Renal cortical epithelial cell (primary cell): ENCODE measurements at regions not wholly inside any gene's neighbourhood (a gene's known extent, or its start where the extent isn't known, plus 50 kb on each side); places are given as distances from the start of the nearest gene placed in this dataset.

Source experiments
- DNase-seq: peaks from one replicate; pipeline ENCODE4 v3.0.0-alpha.2; 2011; ENCODE audit warnings: low read depth

- no peak for DNase-seq
These were observed 246.3 kb upstream of the SIX2 start for GRCh38 chr2:45255563-45255962.

GRCh38 chr2:45254025-45254424, 244.8 kb upstream of the SIX2 start:
- no peak for DNase-seq

GRCh38 chr2:45253151-45253550, 243.9 kb upstream of the SIX2 start:
- no peak for DNase-seq

GRCh38 chr2:45250176-45250575, 240.9 kb upstream of the SIX2 start:
- DNase-seq: no peak

- no peak for DNase-seq
These were observed 239.0 kb upstream of the SIX2 start for GRCh38 chr2:45248214-45248613.

GRCh38 chr2:45244928-45245327, 235.7 kb upstream of the SIX2 start:
- DNase-seq: no peak

GRCh38 chr2:45242161-45242741, 233.0 kb upstream of the SIX2 start:
- peak; percentile 26 for DNase-seq

- DNase-seq: no peak
These were observed 231.9 kb upstream of the SIX2 start for GRCh38 chr2:45241061-45241561.

- peak; percentile 82 for DNase-seq
These were observed 228.7 kb upstream of the SIX2 start for GRCh38 chr2:45237850-45238542.

- no peak for DNase-seq
These were observed 227.9 kb upstream of the SIX2 start for GRCh38 chr2:45237128-45237527.

- no peak for DNase-seq
These were observed 227.0 kb upstream of the SIX2 start for GRCh38 chr2:45236268-45236667.

- no peak for DNase-seq
These were observed 224.0 kb upstream of the SIX2 start for GRCh38 chr2:45233301-45233700.

GRCh38 chr2:45232818-45233217, 223.6 kb upstream of the SIX2 start:
- DNase-seq: no peak

- DNase-seq: no peak
These were observed 220.2 kb upstream of the SIX2 start for GRCh38 chr2:45229411-45229810.

GRCh38 chr2:45227347-45227746, 218.1 kb upstream of the SIX2 start:
- DNase-seq: no peak

GRCh38 chr2:45224993-45225380, 215.7 kb upstream of the SIX2 start:
- DNase-seq: no peak

GRCh38 chr2:45224321-45224992, 215.2 kb upstream of the SIX2 start:
- DNase-seq: no peak

GRCh38 chr2:45223531-45223930, 214.3 kb upstream of the SIX2 start:
- DNase-seq: no peak

- no peak for DNase-seq
These were observed 211.0 kb upstream of the SIX2 start for GRCh38 chr2:45220227-45220626.

GRCh38 chr2:45218931-45219339, 209.7 kb upstream of the SIX2 start:
- peak; percentile 6 for DNase-seq

GRCh38 chr2:45218297-45218696, 209.0 kb upstream of the SIX2 start:
- DNase-seq: no peak

- no peak for DNase-seq
These were observed 206.9 kb upstream of the SIX2 start for GRCh38 chr2:45216118-45216517.

GRCh38 chr2:45214550-45214949, 205.3 kb upstream of the SIX2 start:
- no peak for DNase-seq
